Mammary epithelial cell (primary cell): ENCODE measurements at regions not wholly inside any gene's neighbourhood (a gene's known extent, or its start where the extent isn't known, plus 50 kb on each side); places are given as distances from the start of the nearest gene placed in this dataset.

Experiments used
- EZH2 ChIP-seq: IDR thresholded peaks from 2 replicates; pipeline ENCODE4 v1.6.1; 2012; ENCODE audit warnings: low read length, inconsistent platforms, borderline replicate concordance
- TF ChIP-seq, protein P1 (sequence below), 2 donors: IDR thresholded peaks in 1 of 2; conservative IDR thresholded peaks in 1 of 2; 2 replicates each; pipeline ENCODE4 v1.5.1; 2011 to 2012; ENCODE audit warnings: inconsistent platforms in 2 of 2, low read length in 2 of 2, mild to moderate bottlenecking in 2 of 2, control low read depth in 1 of 2, low read depth in 1 of 2; ENCODE audit not compliant: insufficient read depth in 1 of 2; ENCODE audit errors: extremely low read depth in 1 of 2

DNA sequence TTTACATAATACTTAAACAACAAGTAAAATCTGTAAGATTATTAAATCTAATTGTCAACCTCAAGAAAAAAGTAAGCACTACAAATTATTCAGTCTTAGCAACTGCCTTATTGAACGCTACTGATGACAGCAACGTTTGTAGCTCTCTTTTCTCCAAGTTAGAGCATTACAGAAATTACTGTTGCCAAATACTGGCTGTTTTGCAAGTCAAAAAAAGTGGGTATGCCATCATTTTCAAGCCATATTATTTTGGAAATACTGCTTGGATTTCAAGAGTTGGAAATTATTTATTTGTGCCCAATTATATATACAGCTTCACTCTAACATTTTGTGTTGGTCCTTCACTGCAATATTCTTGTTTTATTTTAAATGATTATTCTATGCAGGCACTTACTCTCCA is 221.7 kb downstream of the CXXC4 start:
- TF ChIP-seq, protein P1, sequence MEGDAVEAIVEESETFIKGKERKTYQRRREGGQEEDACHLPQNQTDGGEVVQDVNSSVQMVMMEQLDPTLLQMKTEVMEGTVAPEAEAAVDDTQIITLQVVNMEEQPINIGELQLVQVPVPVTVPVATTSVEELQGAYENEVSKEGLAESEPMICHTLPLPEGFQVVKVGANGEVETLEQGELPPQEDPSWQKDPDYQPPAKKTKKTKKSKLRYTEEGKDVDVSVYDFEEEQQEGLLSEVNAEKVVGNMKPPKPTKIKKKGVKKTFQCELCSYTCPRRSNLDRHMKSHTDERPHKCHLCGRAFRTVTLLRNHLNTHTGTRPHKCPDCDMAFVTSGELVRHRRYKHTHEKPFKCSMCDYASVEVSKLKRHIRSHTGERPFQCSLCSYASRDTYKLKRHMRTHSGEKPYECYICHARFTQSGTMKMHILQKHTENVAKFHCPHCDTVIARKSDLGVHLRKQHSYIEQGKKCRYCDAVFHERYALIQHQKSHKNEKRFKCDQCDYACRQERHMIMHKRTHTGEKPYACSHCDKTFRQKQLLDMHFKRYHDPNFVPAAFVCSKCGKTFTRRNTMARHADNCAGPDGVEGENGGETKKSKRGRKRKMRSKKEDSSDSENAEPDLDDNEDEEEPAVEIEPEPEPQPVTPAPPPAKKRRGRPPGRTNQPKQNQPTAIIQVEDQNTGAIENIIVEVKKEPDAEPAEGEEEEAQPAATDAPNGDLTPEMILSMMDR (conservative IDR thresholded peaks at IDR 0.05 in 1 of 2, IDR thresholded peaks at IDR 0.05 in 1 of 2; ENCODE audit: extremely low read depth in 1 of 2, insufficient read depth in 1 of 2, low read depth in 1 of 2, low read length in 2 of 2): no peak
- TF ChIP-seq EZH2: no peak
